Astrocyte (in vitro differentiated cells and primary cell): ENCODE measurements at regions not wholly inside any gene's neighbourhood (a gene's known extent, or its start where the extent isn't known, plus 50 kb on each side); places are given as distances from the start of the nearest gene placed in this dataset.

Experiments
- CTCF ChIP-seq: IDR thresholded peaks from 2 replicates; pipeline ENCODE4 v1.5.1; 2011; ENCODE audit warnings: low read depth, mild to moderate bottlenecking, inconsistent platforms, low read length, moderate library complexity; ENCODE audit not compliant: insufficient read depth
- EZH2 ChIP-seq: IDR thresholded peaks from 2 replicates; pipeline ENCODE4 v1.6.1; 2012; ENCODE audit warnings: mild to moderate bottlenecking, low read length, inconsistent platforms; ENCODE audit not compliant: insufficient read depth

DNA sequence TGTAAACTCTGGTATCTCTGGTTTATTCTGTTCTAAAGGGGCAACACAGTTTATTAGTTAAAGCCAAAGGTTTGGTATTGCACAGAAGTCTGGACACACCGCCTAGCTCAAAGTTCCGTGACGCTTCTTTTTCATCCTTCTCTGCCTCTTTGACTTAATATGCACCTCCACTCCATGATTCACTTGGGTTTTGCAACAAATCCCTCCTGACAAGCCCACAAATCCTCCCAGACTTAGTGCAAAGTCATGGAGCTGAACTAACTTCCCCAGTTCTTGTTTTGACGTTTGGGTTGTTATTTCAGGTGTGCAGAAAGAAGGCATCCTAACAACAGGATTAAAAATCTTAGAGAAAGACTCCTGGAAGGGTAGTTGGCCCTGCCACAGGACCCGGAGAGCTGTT, 441.6 kb upstream of the DMAC1 start:
- no peak for TF ChIP-seq EZH2
- TF ChIP-seq CTCF, result no peak
